GM21619 (cell line): ENCODE measurements at regions not wholly inside any gene's neighbourhood (a gene's known extent, or its start where the extent isn't known, plus 50 kb on each side); places are given as distances from the start of the nearest gene placed in this dataset.
"Not testable (repeated sequence)": the region's sequence is repeated elsewhere in the genome, so short reads cannot be mapped to it uniquely, and the experiment has no call there.

Source experiments
- ATAC-seq: cut with Tn5 transposase; IDR thresholded peaks from one replicate; pipeline ENCODE4 v1.9.1; 2021; ENCODE audit not compliant: unreplicated experiment

GRCh38 chr11:98061858-98062257, 958.9 kb upstream of the CNTN5 start:
- ATAC-seq: no peak

- ATAC-seq: no peak
Measured at GRCh38 chr11:98062714-98063113, 958.0 kb upstream of the CNTN5 start.

GRCh38 chr11:98068251-98068650, 952.5 kb upstream of the CNTN5 start:
- ATAC-seq: no peak

- ATAC-seq: not testable (repeated sequence)
Measured at GRCh38 chr11:98069147-98069546, 951.6 kb upstream of the CNTN5 start.

- ATAC-seq: no peak
Measured at GRCh38 chr11:98069861-98070260, 950.9 kb upstream of the CNTN5 start.

GRCh38 chr11:98090861-98091505, 929.8 kb upstream of the CNTN5 start:
- no peak for ATAC-seq

- ATAC-seq: no peak
Measured at GRCh38 chr11:98099371-98099770, 921.4 kb upstream of the CNTN5 start.

- ATAC-seq: no peak
Measured at GRCh38 chr11:98100689-98101088, 920.1 kb upstream of the CNTN5 start.

- no peak for ATAC-seq
Measured at GRCh38 chr11:98101329-98101728, 919.4 kb upstream of the CNTN5 start.

- no peak for ATAC-seq
Measured at GRCh38 chr11:98104249-98104648, 916.5 kb upstream of the CNTN5 start.

- no peak for ATAC-seq
Measured at GRCh38 chr11:98107736-98108135, 913.0 kb upstream of the CNTN5 start.

GRCh38 chr11:98110030-98110429, 910.7 kb upstream of the CNTN5 start:
- ATAC-seq: no peak

- ATAC-seq: no peak
Measured at GRCh38 chr11:98115873-98116272, 904.9 kb upstream of the CNTN5 start.

- ATAC-seq: no peak
Measured at GRCh38 chr11:98130117-98130625, 890.6 kb upstream of the CNTN5 start.

GRCh38 chr11:98136357-98136756, 884.4 kb upstream of the CNTN5 start:
- ATAC-seq: no peak

- ATAC-seq: no peak
Measured at GRCh38 chr11:98137437-98137836, 883.3 kb upstream of the CNTN5 start.

- no peak for ATAC-seq
Measured at GRCh38 chr11:98143661-98144060, 877.1 kb upstream of the CNTN5 start.

GRCh38 chr11:98153752-98154151, 867.0 kb upstream of the CNTN5 start:
- ATAC-seq: no peak

GRCh38 chr11:98155696-98156095, 865.1 kb upstream of the CNTN5 start:
- ATAC-seq: no peak

GRCh38 chr11:98177925-98178324, 842.8 kb upstream of the CNTN5 start:
- no peak for ATAC-seq

GRCh38 chr11:98180511-98180910, 840.2 kb upstream of the CNTN5 start:
- ATAC-seq: no peak

- no peak for ATAC-seq
Measured at GRCh38 chr11:98180921-98181320, 839.8 kb upstream of the CNTN5 start.

- no peak for ATAC-seq
Measured at GRCh38 chr11:98183034-98183433, 837.7 kb upstream of the CNTN5 start.
